GM10266 (cell line): ENCODE measurements at regions not wholly inside any gene's neighbourhood (a gene's known extent, or its start where the extent isn't known, plus 50 kb on each side); places are given as distances from the start of the nearest gene placed in this dataset.
A peak's percentile ranks its signal among the peaks of the same experiment; 100 is the strongest.

Source experiments
- DNase-seq: peaks from one replicate; pipeline ENCODE4 v3.0.0; 2012; ENCODE audit errors: extremely low spot score
- TF ChIP-seq, protein P1 (sequence below): IDR thresholded peaks from 2 replicates; pipeline ENCODE4 v1.5.1; 2012; ENCODE audit warnings: mild to moderate bottlenecking, low read depth; ENCODE audit not compliant: control insufficient read depth, insufficient read depth; ENCODE audit errors: missing control alignments

DNA sequence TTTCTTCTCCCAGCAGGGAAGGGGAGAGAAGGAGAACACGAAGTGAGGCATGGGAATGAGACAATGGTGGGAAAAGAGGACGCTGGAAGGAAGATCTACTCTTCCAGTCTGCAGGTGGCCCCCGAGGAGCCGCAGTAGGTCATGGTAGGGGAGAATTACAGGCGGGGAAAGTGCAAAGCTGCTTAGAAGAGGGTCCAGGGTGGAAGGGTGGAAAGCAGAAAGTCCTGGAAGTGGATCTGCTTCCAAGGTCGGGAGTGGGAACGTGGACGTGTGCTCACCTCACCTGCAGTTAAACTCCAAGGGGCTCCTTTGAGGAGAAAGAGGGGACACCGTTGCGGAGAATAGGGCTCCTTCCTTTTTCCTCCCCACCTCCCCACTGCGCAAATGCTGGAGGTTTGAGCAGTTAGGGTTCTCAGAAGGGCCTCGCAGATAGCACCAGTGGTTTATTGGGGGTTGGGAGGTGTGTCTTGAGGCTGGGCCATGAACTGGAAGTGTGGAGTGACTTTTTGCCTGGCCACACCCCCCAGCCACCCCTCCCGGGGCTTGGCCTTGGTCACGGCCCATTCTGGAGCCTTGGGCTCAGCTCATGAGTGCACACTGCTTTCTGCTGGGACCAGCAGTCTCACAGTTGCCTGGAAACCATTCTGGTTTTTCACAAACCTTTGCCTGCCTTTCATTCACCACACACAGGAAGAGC is 100.4 kb upstream of the MLN start:
- peak; percentile 52 for DNase-seq
- TF ChIP-seq, protein P1, sequence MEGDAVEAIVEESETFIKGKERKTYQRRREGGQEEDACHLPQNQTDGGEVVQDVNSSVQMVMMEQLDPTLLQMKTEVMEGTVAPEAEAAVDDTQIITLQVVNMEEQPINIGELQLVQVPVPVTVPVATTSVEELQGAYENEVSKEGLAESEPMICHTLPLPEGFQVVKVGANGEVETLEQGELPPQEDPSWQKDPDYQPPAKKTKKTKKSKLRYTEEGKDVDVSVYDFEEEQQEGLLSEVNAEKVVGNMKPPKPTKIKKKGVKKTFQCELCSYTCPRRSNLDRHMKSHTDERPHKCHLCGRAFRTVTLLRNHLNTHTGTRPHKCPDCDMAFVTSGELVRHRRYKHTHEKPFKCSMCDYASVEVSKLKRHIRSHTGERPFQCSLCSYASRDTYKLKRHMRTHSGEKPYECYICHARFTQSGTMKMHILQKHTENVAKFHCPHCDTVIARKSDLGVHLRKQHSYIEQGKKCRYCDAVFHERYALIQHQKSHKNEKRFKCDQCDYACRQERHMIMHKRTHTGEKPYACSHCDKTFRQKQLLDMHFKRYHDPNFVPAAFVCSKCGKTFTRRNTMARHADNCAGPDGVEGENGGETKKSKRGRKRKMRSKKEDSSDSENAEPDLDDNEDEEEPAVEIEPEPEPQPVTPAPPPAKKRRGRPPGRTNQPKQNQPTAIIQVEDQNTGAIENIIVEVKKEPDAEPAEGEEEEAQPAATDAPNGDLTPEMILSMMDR, result no peak

DNA sequence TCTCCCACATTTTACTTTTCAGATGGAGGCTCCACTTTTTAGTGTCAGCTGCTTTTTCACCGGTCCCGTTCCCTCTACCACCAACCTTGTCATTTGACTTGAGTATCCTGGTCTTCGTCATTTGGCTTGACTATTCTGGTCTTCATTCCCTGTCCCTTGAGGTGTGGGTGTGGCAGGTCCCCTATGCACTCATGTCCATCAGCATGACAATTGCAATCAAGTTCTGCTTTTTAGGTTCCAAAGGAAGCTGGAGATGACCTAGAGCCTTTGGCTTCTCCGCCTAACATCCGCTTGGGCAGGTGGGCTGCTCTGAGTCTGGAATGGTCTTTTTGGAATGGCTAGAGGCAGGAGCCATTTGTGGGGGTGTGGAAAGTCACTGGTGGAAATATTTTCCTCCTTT is 99.8 kb upstream of the MLN start:
- TF ChIP-seq, protein P1, result no peak
- no peak for DNase-seq

DNA sequence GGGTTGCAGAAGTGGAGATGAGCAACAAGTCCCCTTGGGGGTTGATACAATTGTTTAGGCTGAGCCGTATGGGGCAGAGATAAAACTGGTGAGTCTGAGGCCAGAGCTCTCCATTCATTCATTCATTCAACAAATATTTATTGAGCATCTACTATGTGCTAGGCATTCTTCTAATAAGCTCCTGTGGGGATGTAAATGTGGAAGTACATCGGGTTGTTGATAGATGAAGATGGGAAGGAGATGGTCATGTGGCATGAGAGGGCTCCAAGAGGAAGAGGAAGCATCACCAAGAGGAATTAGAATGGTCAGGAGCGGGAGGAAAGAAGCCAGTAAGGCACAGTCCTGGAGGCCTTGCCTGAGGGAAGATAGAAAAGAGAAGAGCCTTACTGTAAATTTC is 98.7 kb upstream of the MLN start:
- TF ChIP-seq, protein P1, result no peak

DNA sequence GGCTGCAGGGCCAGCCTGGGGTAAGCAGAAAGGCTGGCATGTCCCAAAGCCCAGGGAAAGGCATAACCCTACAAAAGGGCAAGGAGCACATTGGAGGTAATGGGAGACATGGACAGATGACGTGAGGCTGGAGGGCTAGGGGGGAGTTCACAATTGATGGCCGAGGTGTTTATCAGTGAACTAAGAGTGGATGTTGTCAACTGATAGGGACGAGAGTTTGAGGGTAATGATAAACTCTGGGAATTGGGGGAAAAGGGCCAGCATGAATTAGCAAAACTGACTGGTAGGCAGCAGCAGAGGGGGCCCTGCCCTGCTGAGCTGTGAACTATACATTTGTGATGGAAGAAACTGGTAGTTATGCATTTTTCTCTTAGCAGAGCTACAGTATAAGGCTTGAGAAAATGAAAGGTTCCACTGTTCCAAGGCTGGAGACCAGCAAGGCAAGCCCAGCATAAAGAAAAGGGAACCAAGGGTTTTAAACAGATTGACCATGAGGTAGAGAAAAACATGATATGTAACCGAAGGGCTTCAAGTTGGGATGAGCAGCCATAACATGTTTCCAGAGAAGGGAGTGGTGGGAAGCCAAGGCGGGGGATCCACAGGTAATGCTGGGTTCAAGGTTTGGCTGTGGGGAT is 98.1 kb upstream of the MLN start:
- TF ChIP-seq, protein P1, result no peak

More for the DNA sequence above, 98.7 kb upstream of the MLN start:
- DNase-seq, result no peak

DNA sequence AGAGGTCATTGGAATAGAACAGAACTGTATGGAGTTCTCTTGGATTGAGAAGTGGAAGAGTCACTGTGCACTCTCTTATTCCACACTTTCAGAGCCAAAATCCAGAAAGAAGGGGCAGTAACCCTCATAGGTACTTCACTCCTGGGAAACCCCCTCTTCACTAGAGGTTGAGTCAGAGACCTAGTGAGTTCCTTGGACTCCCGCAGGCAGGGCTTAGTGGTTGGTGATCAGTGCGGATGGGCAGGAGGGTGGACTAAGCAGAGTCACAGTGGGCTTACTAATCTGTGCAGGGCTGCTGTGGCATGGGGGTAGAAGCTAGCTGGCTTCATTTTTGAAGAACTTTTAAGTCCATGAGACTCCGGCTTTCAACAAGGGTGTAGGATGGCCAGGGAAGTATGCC is 95.0 kb upstream of the MLN start:
- TF ChIP-seq, protein P1, result no peak
- DNase-seq, result no peak

More for the DNA sequence above, 98.1 kb upstream of the MLN start:
- DNase-seq, result no peak

DNA sequence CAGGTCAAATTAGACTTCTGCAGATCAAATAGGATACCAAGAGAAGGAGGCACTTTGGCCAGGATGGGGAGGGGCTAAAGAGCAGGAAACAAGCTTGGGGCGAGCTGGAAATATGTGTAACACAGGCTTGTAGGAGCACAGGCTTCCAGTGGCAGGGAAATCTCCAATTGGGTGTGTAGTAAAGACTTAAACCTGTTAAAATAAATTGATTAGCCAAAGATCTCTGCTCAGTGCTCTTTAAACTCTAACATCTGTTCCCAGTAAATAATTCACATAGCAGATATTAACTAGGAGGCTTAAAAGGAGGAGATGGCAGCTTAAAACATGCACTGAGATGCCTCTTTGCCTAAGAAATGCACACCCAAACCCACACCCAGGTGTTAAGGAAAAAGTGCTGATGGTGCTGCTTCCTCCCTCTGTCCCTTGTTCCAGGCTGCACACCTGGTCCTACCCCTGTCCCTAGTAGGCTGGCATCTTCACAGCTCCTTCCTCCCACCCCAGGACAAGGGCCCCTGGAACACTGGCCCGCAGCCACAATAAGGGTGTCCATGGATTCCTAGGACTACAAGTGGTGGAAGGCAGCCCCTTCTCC is 93.5 kb upstream of the MLN start:
- TF ChIP-seq, protein P1, result no peak
- no peak for DNase-seq
